HG02798 (cell line): ENCODE measurements at regions not wholly inside any gene's neighbourhood (a gene's known extent, or its start where the extent isn't known, plus 50 kb on each side); places are given as distances from the start of the nearest gene placed in this dataset.

ENCODE experiments used
- ATAC-seq: cut with Tn5 transposase; IDR thresholded peaks from one replicate; pipeline ENCODE4 v1.9.1; 2021; ENCODE audit warnings: mild to moderate bottlenecking; ENCODE audit not compliant: unreplicated experiment, poor library complexity

DNA sequence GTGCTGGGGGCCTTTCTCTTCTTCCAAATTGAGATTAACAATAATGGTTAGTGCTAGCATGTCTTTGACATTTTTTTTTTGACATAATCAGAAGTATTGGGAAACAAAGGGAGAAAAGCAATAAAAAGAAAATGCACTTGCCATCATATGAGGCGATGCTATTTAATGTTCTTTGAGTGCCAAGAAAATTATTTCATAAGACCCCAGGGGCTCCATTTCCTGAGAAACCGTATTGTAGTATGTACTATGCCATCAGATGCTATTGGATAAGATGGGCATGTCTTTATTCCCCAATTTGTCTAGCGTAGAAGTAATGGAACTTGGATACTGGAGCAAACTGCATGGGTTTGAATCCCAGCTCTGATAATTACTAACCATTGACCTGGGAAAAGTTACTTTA is 408.9 kb downstream of the ADRA2A start:
- ATAC-seq: no peak

- no peak for ATAC-seq
These were observed 409.5 kb downstream of the ADRA2A start for GRCh38 chr10:111486346-111486745.

GRCh38 chr10:111488668-111489067 is 411.8 kb downstream of the ADRA2A start:
- no peak for ATAC-seq

- no peak for ATAC-seq
These were observed 414.3 kb downstream of the ADRA2A start for GRCh38 chr10:111491154-111491553.

DNA sequence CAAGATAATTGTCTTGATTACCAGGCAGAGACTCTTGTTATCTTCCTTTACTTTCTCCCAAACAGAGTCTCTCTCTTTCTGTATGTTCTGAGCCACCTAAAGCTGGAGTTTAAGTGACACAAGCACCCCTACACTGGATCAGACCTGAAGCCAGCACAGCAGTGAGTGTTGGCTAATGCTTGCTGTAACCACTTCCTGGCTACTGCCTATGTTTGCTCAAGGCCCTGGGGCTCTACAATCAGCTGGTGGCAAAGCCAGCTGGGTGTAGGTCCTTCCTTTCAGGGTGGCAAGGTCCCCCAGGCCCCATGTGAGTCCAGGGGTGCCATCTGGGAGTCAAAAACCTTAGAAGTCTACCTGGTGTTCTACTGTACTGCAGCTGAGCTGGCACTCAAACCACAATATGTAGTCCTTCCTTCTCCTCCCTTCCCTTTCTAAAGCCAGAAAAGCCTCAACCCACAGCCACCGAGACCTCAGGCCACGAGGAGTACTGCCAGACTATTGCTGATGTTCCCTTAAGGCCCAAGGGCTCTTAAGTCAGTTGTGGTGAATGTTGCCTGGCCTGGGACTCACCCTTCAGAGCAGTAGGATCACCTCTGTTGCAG is 416.3 kb downstream of the ADRA2A start:
- no peak for ATAC-seq

GRCh38 chr10:111498560-111498959 is 421.7 kb downstream of the ADRA2A start:
- ATAC-seq: no peak

GRCh38 chr10:111504376-111504775 is 427.5 kb downstream of the ADRA2A start:
- ATAC-seq: no peak

DNA sequence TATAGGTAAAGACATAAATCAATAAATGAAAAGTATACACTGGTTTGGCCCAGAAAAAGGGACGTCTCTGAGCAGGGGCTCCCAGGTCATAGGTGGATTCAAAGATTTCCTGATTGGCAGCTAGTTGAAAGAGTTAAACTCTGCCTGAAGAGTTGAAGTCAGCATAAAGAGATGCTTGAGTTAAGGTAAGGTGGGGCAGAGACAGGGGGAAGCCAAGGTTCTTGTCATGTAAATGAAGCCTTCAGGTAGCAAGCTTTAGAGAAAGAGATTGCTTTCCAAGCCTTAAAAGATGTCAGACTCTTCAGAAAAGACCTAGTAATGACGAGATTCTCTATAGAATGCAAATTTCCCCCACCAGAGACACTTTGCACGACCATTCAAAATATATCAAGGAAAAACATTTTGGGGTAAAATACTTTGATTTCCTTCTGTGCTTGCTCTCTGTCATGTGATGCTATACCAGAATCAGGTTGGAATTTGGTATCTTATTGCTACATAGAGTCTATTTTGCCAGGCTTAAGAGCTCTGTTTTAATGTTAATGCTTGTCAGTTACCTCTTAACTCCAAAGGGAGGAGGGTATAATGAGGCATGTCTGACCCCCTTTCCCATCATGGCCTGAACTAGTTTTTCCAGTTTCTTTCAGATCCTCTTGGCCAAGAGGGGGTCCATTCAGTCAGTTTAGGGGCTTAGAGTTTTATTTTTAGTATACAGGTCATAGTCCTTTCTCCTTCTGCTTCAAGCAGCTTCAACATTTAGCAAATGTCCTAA is 429.6 kb downstream of the ADRA2A start:
- no peak for ATAC-seq

DNA sequence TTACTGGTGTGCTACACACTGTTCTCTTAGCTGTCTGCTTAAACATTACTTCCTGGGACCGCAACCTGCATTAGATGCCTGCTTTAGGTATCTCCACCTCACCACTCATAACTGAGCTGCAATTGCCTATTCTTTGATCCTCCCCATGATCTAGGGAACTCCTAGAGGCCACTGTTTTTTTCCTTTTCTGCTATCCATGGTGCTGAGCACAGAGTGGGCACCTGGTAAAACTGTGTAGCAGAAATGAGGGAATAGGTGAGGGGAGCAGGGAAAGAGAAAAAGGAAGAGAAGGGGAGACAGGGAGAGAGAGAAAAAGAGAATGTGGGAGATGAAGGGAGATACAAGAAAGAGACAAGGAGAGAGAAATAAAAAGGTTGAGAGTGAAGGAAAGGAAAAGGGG is 434.9 kb downstream of the ADRA2A start:
- ATAC-seq: no peak

- no peak for ATAC-seq
These were observed 438.4 kb downstream of the ADRA2A start for GRCh38 chr10:111515264-111515663.

- ATAC-seq: no peak
These were observed 438.9 kb downstream of the ADRA2A start for GRCh38 chr10:111515706-111516105.

- no peak for ATAC-seq
These were observed 439.3 kb downstream of the ADRA2A start for GRCh38 chr10:111516144-111516543.

- ATAC-seq: no peak
These were observed 445.3 kb downstream of the ADRA2A start for GRCh38 chr10:111522141-111522540.

- ATAC-seq: no peak
These were observed 445.7 kb downstream of the ADRA2A start for GRCh38 chr10:111522551-111522950.

GRCh38 chr10:111523016-111523415 is 446.2 kb downstream of the ADRA2A start:
- no peak for ATAC-seq

GRCh38 chr10:111524134-111524533 is 447.3 kb downstream of the ADRA2A start:
- ATAC-seq: no peak

DNA sequence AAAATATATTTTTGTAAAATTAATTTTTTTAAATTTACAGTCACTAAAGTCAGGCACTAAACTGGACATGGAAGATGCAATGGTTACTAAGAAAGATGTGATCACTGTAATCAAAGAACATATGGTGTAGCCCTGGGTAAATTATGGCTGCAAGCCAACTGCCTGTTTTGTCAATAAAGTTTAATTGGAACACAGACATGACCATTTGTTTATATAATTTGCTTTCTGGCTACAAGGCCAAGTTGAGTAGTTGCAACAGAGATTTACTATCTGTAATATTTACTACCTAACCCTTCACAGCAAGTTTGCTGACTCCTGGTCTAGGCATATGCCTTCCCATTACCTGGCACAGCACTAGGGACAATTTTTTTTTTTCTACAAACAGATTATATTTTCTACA is 448.9 kb downstream of the ADRA2A start:
- no peak for ATAC-seq

DNA sequence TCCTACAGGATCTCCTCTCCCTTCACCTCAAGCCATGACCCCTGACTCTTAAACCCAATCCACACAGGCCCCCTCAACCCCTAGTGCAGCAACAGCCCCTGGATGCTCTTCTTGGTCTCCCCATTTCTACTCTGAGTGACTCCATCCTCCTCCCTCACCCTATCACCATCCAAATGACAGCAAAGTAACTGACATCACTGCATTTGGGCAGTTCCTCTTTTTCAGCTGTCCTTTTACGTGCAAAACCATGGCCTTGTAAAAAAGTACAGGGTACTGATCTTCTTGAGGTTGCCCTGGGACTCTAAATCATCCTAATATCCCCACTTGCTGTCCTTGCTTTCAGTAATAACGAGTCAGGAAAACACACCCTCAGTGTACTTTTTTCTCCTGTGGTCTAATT is 454.9 kb downstream of the ADRA2A start:
- ATAC-seq: no peak

- no peak for ATAC-seq
These were observed 455.3 kb downstream of the ADRA2A start for GRCh38 chr10:111532139-111532538.

- no peak for ATAC-seq
These were observed 462.4 kb downstream of the ADRA2A start for GRCh38 chr10:111539246-111539645.

GRCh38 chr10:111543854-111544253 is 467.0 kb downstream of the ADRA2A start:
- ATAC-seq: no peak
